ENCODE measurements at regions not wholly inside any gene's neighbourhood (a gene's known extent, or its start where the extent isn't known, plus 50 kb on each side); places are given as distances from the start of the nearest gene placed in this dataset.

- Histone ChIP-seq H3K9me2 (replicated peaks; ENCODE audit: control insufficient read depth, low read length) (no peaks in the 10 kb centered on the region), H3K27me3 (ENCODE audit: control insufficient read depth, low read length) (no peaks in the 10 kb centered on the region), H3K79me2 (ENCODE audit: control insufficient read depth, low read length) (no peaks in the 10 kb centered on the region), H3K9me3 (ENCODE audit: control insufficient read depth, insufficient read depth, low read length) (no peaks in the 10 kb centered on the region), H3K4me1 (ENCODE audit: control insufficient read depth, low read length) (no peaks in the 10 kb centered on the region), H3K4me3 (ENCODE audit: low read length) (no peak overlapping the region), H3K36me3 (ENCODE audit: control insufficient read depth, low read length) (no peaks in the 10 kb centered on the region), H3F3A (ENCODE audit: control insufficient read depth, insufficient read depth) (no peaks in the 10 kb centered on the region), H4K20me1 (ENCODE audit: control insufficient read depth, insufficient read depth, low read depth, low read length) (no peaks in the 10 kb centered on the region), H3K4me2 (ENCODE audit: low read length) (no peak overlapping the region), H3K27ac (ENCODE audit: low read depth, low read length) (no peak overlapping the region)
- TF ChIP-seq EZH2phosphoT487 (IDR thresholded peaks at IDR 0.05; ENCODE audit: borderline replicate concordance, low read length) (no peak), CTCF (IDR thresholded peaks at IDR 0.05; ENCODE audit: low read depth, low read length, poor library complexity, severe bottlenecking) (no peak)
These were observed 500.1 kb downstream of the CCDC171 start for GRCh38 chr9:16052757-16053530.

- Histone ChIP-seq H3K79me2 (ENCODE audit: control insufficient read depth, low read length) (no peaks in the 10 kb centered on the region), H3K9me3 (ENCODE audit: control insufficient read depth, insufficient read depth, low read length) (no peaks in the 10 kb centered on the region), H3K4me2 (ENCODE audit: low read length) (no peak overlapping the region), H3F3A (ENCODE audit: control insufficient read depth, insufficient read depth) (no peaks in the 10 kb centered on the region), H3K27ac (ENCODE audit: low read depth, low read length) (no peak overlapping the region), H3K4me3 (ENCODE audit: low read length) (no peak overlapping the region), H3K9me2 (replicated peaks; ENCODE audit: control insufficient read depth, low read length) (no peaks in the 10 kb centered on the region), H3K36me3 (ENCODE audit: control insufficient read depth, low read length) (no peaks in the 10 kb centered on the region), H3K27me3 (ENCODE audit: control insufficient read depth, low read length) (no peaks in the 10 kb centered on the region), H4K20me1 (ENCODE audit: control insufficient read depth, insufficient read depth, low read depth, low read length) (no peaks in the 10 kb centered on the region), H3K4me1 (ENCODE audit: control insufficient read depth, low read length) (no peaks in the 10 kb centered on the region)
- TF ChIP-seq EZH2phosphoT487 (IDR thresholded peaks at IDR 0.05; ENCODE audit: borderline replicate concordance, low read length): no peak
- no peak for TF ChIP-seq CTCF (IDR thresholded peaks at IDR 0.05; ENCODE audit: low read depth, low read length, poor library complexity, severe bottlenecking)
These were observed 504.7 kb downstream of the CCDC171 start for GRCh38 chr9:16057541-16057940.

- no peaks in the 10 kb centered on the region for H3K4me1 ChIP-seq (ENCODE audit: control insufficient read depth, low read length)
- no peaks in the 10 kb centered on the region for H3K9me3 ChIP-seq (ENCODE audit: control insufficient read depth, insufficient read depth, low read length)
- no peaks in the 10 kb centered on the region for H4K20me1 ChIP-seq (ENCODE audit: control insufficient read depth, insufficient read depth, low read depth, low read length)
- no peaks in the 10 kb centered on the region for H3K79me2 ChIP-seq (ENCODE audit: control insufficient read depth, low read length)
- no peaks in the 10 kb centered on the region for H3K36me3 ChIP-seq (ENCODE audit: control insufficient read depth, low read length)
- H3K4me2 ChIP-seq (ENCODE audit: low read length): no peak overlapping the region
- no peaks in the 10 kb centered on the region for H3K9me2 ChIP-seq (replicated peaks; ENCODE audit: control insufficient read depth, low read length)
- no peak overlapping the region for H3K4me3 ChIP-seq (ENCODE audit: low read length)
- no peaks in the 10 kb centered on the region for H3K27me3 ChIP-seq (ENCODE audit: control insufficient read depth, low read length)
- TF ChIP-seq EZH2phosphoT487 (IDR thresholded peaks at IDR 0.05; ENCODE audit: borderline replicate concordance, low read length): no peak
- TF ChIP-seq CTCF (IDR thresholded peaks at IDR 0.05; ENCODE audit: low read depth, low read length, poor library complexity, severe bottlenecking): no peak
- no peak overlapping the region for H3K27ac ChIP-seq (ENCODE audit: low read depth, low read length)
- no peaks in the 10 kb centered on the region for H3F3A ChIP-seq (ENCODE audit: control insufficient read depth, insufficient read depth)
These were observed 505.3 kb downstream of the CCDC171 start for GRCh38 chr9:16058131-16058549.
